ENCODE measurements at regions not wholly inside any gene's neighbourhood (a gene's known extent, or its start where the extent isn't known, plus 50 kb on each side); places are given as distances from the start of the nearest gene placed in this dataset.

- ATAC-seq (no peak), DNase-seq (ENCODE audit: low spot score) (no peak)
- Histone ChIP-seq H2AFZ (no peak overlapping the region), H3K79me2 (replicated peaks; ENCODE audit: insufficient read depth) (no peaks in the 10 kb centered on the region), H4K20me1 (replicated peaks; ENCODE audit: insufficient read depth) (no peaks in the 10 kb centered on the region), H3K4me3 (no peak overlapping the region), H3F3A (replicated peaks; ENCODE audit: low read depth) (no peaks in the 10 kb centered on the region), H3K4me1 (ENCODE audit: insufficient read depth) (no peaks in the 10 kb centered on the region), H3K27me3 (ENCODE audit: insufficient read depth) (no peaks in the 10 kb centered on the region), H3K9me2 (ENCODE audit: insufficient read depth) (no peaks in the 10 kb centered on the region; the same call in 1 of the 2 replicates), H3K36me3 (ENCODE audit: insufficient read depth) (no peaks in the 10 kb centered on the region), H3K4me2 (no peak overlapping the region), H3K27ac (ENCODE audit: low read depth) (no peak overlapping the region)
- Mint-ChIP-seq H3K4me3 (no peak overlapping the region), H3K27ac (no peak overlapping the region), H3K36me3 (ENCODE audit: low read depth) (peaks cover 10% of the 10 kb centered on the region; the same call in 1 of the 3 replicates), H3K27me3 (ENCODE audit: insufficient read depth, low read depth, poor library complexity) (no peaks in the 10 kb centered on the region), H3K4me1 (no peaks in the 10 kb centered on the region), H3K9me3 (peaks cover 19% of the 10 kb centered on the region)
- TF ChIP-seq, protein P1, sequence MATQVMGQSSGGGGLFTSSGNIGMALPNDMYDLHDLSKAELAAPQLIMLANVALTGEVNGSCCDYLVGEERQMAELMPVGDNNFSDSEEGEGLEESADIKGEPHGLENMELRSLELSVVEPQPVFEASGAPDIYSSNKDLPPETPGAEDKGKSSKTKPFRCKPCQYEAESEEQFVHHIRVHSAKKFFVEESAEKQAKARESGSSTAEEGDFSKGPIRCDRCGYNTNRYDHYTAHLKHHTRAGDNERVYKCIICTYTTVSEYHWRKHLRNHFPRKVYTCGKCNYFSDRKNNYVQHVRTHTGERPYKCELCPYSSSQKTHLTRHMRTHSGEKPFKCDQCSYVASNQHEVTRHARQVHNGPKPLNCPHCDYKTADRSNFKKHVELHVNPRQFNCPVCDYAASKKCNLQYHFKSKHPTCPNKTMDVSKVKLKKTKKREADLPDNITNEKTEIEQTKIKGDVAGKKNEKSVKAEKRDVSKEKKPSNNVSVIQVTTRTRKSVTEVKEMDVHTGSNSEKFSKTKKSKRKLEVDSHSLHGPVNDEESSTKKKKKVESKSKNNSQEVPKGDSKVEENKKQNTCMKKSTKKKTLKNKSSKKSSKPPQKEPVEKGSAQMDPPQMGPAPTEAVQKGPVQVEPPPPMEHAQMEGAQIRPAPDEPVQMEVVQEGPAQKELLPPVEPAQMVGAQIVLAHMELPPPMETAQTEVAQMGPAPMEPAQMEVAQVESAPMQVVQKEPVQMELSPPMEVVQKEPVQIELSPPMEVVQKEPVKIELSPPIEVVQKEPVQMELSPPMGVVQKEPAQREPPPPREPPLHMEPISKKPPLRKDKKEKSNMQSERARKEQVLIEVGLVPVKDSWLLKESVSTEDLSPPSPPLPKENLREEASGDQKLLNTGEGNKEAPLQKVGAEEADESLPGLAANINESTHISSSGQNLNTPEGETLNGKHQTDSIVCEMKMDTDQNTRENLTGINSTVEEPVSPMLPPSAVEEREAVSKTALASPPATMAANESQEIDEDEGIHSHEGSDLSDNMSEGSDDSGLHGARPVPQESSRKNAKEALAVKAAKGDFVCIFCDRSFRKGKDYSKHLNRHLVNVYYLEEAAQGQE (IDR thresholded peaks at IDR 0.05; ENCODE audit: unreplicated experiment) = no peak
- no peak for TF ChIP-seq NANOG (IDR thresholded peaks at IDR 0.05; ENCODE audit: borderline replicate concordance)
- TF ChIP-seq EZH2phosphoT487 (IDR thresholded peaks at IDR 0.05; ENCODE audit: unreplicated experiment) = no peak
- no peak for TF ChIP-seq JUNB (IDR thresholded peaks at IDR 0.05; ENCODE audit: unreplicated experiment)
- TF ChIP-seq CREB1 (CRISPR knock-in tag; IDR thresholded peaks at IDR 0.05; ENCODE audit: low read depth) = no peak
- TF ChIP-seq CTCF (conservative IDR thresholded peaks at IDR 0.05; ENCODE audit: low read depth in 2 of 2) = no peak
- TF ChIP-seq ZNF114 (CRISPR knock-in tag; IDR thresholded peaks at IDR 0.05) = no peak
- TF ChIP-seq STAT1 (IDR thresholded peaks at IDR 0.05; ENCODE audit: unreplicated experiment) = no peak
Observed at GRCh38 chr7:46664453-46664852, 743.4 kb upstream of the IGFBP3 start.

DNA sequence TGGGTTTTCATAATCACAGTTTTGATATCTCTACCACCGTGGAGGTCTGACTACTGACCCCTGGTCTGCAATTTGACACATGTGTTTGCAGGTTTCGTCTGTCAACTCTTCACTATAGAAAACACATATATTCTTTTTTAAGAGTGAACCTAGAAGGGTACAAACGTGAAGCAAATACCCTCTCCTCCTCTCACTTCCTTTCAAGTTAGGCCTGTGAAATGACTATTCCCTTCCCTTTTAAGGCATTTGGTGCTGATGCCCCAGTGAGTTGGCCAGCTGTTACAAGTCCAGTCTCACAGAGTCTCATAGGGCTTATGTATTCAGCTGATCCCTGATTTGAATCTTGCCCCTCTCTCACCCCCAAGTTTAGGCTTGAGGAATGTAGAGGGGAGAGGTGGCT, 742.0 kb upstream of the IGFBP3 start:
- no peaks in the 10 kb centered on the region for H3K36me3 ChIP-seq (ENCODE audit: insufficient read depth)
- H3K27me3 ChIP-seq (ENCODE audit: insufficient read depth) = no peaks in the 10 kb centered on the region
- H2AFZ ChIP-seq = 0 out of 2 replicates have a peak overlapping the region, but pooled peaks have one; percentile 28
- no peaks in the 10 kb centered on the region for H3F3A ChIP-seq (replicated peaks; ENCODE audit: low read depth)
- peaks cover 24% of the 10 kb centered on the region for H3K36me3 Mint-ChIP-seq (ENCODE audit: low read depth)
- no peak overlapping the region for H3K27ac ChIP-seq (ENCODE audit: low read depth)
- H3K4me1 ChIP-seq (ENCODE audit: insufficient read depth) = no peaks in the 10 kb centered on the region
- H3K27me3 Mint-ChIP-seq (ENCODE audit: insufficient read depth, low read depth, poor library complexity) = no peaks in the 10 kb centered on the region
- peaks cover under 1% of the 10 kb centered on the region for H3K9me2 ChIP-seq (ENCODE audit: insufficient read depth)
- no peak for DNase-seq (ENCODE audit: low spot score)
- TF ChIP-seq EZH2 (IDR thresholded peaks at IDR 0.05; ENCODE audit: low read depth, unreplicated experiment) (no peak), JUNB (IDR thresholded peaks at IDR 0.05; ENCODE audit: unreplicated experiment) (no peak), ZNF331 (CRISPR knock-in tag; IDR thresholded peaks at IDR 0.05; ENCODE audit: low read depth) (no peak)
- H3K9me3 Mint-ChIP-seq = peaks cover 33% of the 10 kb centered on the region
- ATAC-seq = no peak
- no peak overlapping the region for H3K4me3 Mint-ChIP-seq
- H3K79me2 ChIP-seq (replicated peaks; ENCODE audit: insufficient read depth) = no peaks in the 10 kb centered on the region
- H4K20me1 ChIP-seq (replicated peaks; ENCODE audit: insufficient read depth) = no peaks in the 10 kb centered on the region
- no peaks in the 10 kb centered on the region; the same call in 1 of the 3 replicates for H3K4me1 Mint-ChIP-seq
- H3K4me2 ChIP-seq = no peak overlapping the region
- no peak overlapping the region for H3K27ac Mint-ChIP-seq
- H3K4me3 ChIP-seq = no peak overlapping the region
